CD14-positive monocyte (primary cell): ENCODE measurements at regions not wholly inside any gene's neighbourhood (a gene's known extent, or its start where the extent isn't known, plus 50 kb on each side); places are given as distances from the start of the nearest gene placed in this dataset.

Experiments used
- DNase-seq, 3 donors: peaks; one replicate each; pipeline ENCODE4 v3.0.0-alpha.2; 2011 to 2022
- H2AFZ ChIP-seq: 2 replicates; pipeline ENCODE4 v1.6.0; 2012; ENCODE audit warnings: mild to moderate bottlenecking, low read depth, low read length, inconsistent platforms; ENCODE audit not compliant: insufficient read depth, poor library complexity, severe bottlenecking
- H3K27ac ChIP-seq, 2 donors: 1 replicate in 1 of 2; 2 replicates in 1 of 2; pipeline ENCODE4 v1.5.1; 2012 to 2013; ENCODE audit warnings: low read length in 2 of 2, control low read depth in 1 of 2, inconsistent platforms in 1 of 2, low read depth in 1 of 2, mild to moderate bottlenecking in 1 of 2
- H3K27me3 ChIP-seq, 2 donors: one replicate each; pipeline versions ENCODE4 v1.6.0 to v1.6.1; 2011 to 2013; ENCODE audit warnings: low read length in 2 of 2; ENCODE audit not compliant: control insufficient read depth in 2 of 2, insufficient read depth in 2 of 2
- H3K36me3 ChIP-seq, 2 donors: replicated peaks in 1 of 2; 1 replicate in 1 of 2; 2 replicates in 1 of 2; pipeline versions ENCODE4 v1.5.1 to v1.6.1; 2012 to 2013; ENCODE audit warnings: low read length in 2 of 2, control low read depth in 1 of 2, inconsistent platforms in 1 of 2, mild to moderate bottlenecking in 1 of 2; ENCODE audit not compliant: insufficient read depth in 2 of 2, control insufficient read depth in 1 of 2
- H3K4me1 ChIP-seq, 2 donors: 1 replicate in 1 of 2; 2 replicates in 1 of 2; pipeline versions ENCODE4 v1.5.1 to v1.6.1; 2012 to 2013; ENCODE audit warnings: low read length in 2 of 2, control low read depth in 1 of 2, inconsistent platforms in 1 of 2, mild to moderate bottlenecking in 1 of 2, moderate library complexity in 1 of 2; ENCODE audit not compliant: insufficient read depth in 2 of 2, control insufficient read depth in 1 of 2
- H3K4me2 ChIP-seq: replicated peaks from 2 replicates; pipeline ENCODE3; 2012; ENCODE audit warnings: low read length, moderate library complexity, mild to moderate bottlenecking; ENCODE audit not compliant: poor library complexity, severe bottlenecking; ENCODE audit errors: extremely low read depth
- H3K4me3 ChIP-seq, 3 experiments: fragments of 200-600 bp in 1 of 3; sonication (generic) in 1 of 3; replicated peaks in 1 of 3; 1 replicate in 2 of 3; 2 replicates in 1 of 3; pipeline ENCODE4 v1.5.1; 2011 to 2013; ENCODE audit warnings: low read length in 3 of 3, mild to moderate bottlenecking in 3 of 3, control low read depth in 2 of 3, low read depth in 2 of 3, inconsistent platforms in 1 of 3, moderate library complexity in 1 of 3
- H3K79me2 ChIP-seq: 2 replicates; pipeline ENCODE4 v1.6.0; 2012; ENCODE audit warnings: mild to moderate bottlenecking, control low read depth, inconsistent platforms, low read length, moderate library complexity; ENCODE audit not compliant: insufficient read depth
- H3K9ac ChIP-seq: 2 replicates; pipeline ENCODE4 v1.6.0; 2017; ENCODE audit warnings: low read length, mild to moderate bottlenecking; ENCODE audit not compliant: insufficient read depth, poor library complexity, severe bottlenecking
- H3K9me3 ChIP-seq, 2 donors: replicated peaks in 1 of 2; 1 replicate in 1 of 2; 2 replicates in 1 of 2; pipeline versions ENCODE4 v1.5.1 to v1.6.1; 2012 to 2013; ENCODE audit warnings: low read length in 2 of 2, control low read depth in 1 of 2; ENCODE audit not compliant: control insufficient read depth in 1 of 2, insufficient read depth in 1 of 2
- H4K20me1 ChIP-seq: 2 replicates; pipeline ENCODE4 v1.6.0; 2012; ENCODE audit warnings: mild to moderate bottlenecking, low read length, control low read depth, moderate library complexity; ENCODE audit not compliant: insufficient read depth
- H3K27ac Mint-ChIP-seq, 7 donors: one replicate each; pipeline ENCODE4 v1.8.0; 2020; ENCODE audit warnings: mild to moderate bottlenecking in 7 of 7, mixed read lengths in 7 of 7, moderate library complexity in 6 of 7, inconsistent platforms in 2 of 7
- H3K27me3 Mint-ChIP-seq, 3 donors: one replicate each; pipeline ENCODE4 v1.8.0; 2021 to 2022; ENCODE audit warnings: low read depth in 3 of 3, mild to moderate bottlenecking in 3 of 3, mixed read lengths in 3 of 3, moderate library complexity in 3 of 3, inconsistent platforms in 1 of 3
- H3K36me3 Mint-ChIP-seq, 2 donors: one replicate each; pipeline ENCODE4 v1.8.0; 2020; ENCODE audit warnings: mixed read lengths in 2 of 2, inconsistent platforms in 1 of 2, mild to moderate bottlenecking in 1 of 2
- H3K4me1 Mint-ChIP-seq: one replicate; pipeline ENCODE4 v1.8.0; 2020; ENCODE audit warnings: mild to moderate bottlenecking, mixed read lengths
- H3K4me3 Mint-ChIP-seq, 2 donors: one replicate each; pipeline ENCODE4 v1.8.0; 2020; ENCODE audit warnings: mild to moderate bottlenecking in 2 of 2, mixed read lengths in 2 of 2, moderate library complexity in 1 of 2
- H3K9me3 Mint-ChIP-seq, 7 donors: one replicate each; pipeline ENCODE4 v1.8.0; 2020 to 2022; ENCODE audit warnings: mixed read lengths in 7 of 7, mild to moderate bottlenecking in 6 of 7, moderate library complexity in 6 of 7, inconsistent platforms in 2 of 7
- CTCF ChIP-seq: fragments of 200-600 bp; IDR thresholded peaks from one replicate; pipeline ENCODE4 v1.8.0; 2022; ENCODE audit warnings: antibody characterized with exemption, mild to moderate bottlenecking
- WGBS: methylation state at CpG from one replicate; pipeline ENCODE4 v1.1.5; 2013; ENCODE audit warnings: missing lambda C conversion rate; ENCODE audit not compliant: insufficient coverage; 5-methylcytosine and 5-hydroxymethylcytosine counted together
- intact Hi-C, 2 donors: fragments of 100-400 bp; cut with micrococcal nuclease; formaldehyde crosslinking; loops; one replicate each; pipeline versions ENCODE4 v1.15.0 to v1.15.1; 2023

DNA sequence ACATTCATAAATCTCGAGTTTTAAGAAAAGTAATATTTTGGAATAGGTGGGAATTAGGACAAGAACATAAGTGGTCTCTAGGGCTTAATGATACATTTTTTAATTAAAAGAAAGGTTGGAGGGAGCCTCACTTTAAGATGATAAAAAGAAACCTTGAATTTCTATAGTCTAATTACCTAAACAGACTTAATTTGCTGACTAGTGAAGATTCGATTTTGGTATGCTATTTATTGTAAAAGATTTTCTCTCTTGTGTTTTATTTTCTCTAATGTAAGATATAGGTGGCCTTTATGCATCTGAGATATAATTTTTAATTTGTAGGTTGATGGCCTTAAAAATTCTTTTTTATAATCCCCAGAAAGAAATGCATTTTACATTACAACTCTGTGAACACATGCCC lies 239.1 kb downstream of the COL12A1 start:
- no CpG with 5 or more reads among the region's 2 CpGs for WGBS
- peaks cover 0 to 12% (median 3%) of the 10 kb centered on the region in 7 donors for H3K9me3 Mint-ChIP-seq
- Histone ChIP-seq H3K4me2 (no peak overlapping the region), H3K9ac (no peak overlapping the region), H3K27ac (no peak overlapping the region), H3K27me3 (no peaks in the 10 kb centered on the region), H3K36me3 (no peaks in the 10 kb centered on the region), H4K20me1 (no peaks in the 10 kb centered on the region), H2AFZ (no peak overlapping the region), H3K4me3 (no peak overlapping the region), H3K4me1 (no peaks in the 10 kb centered on the region), H3K79me2 (no peaks in the 10 kb centered on the region), H3K9me3 (peaks cover 0 to 12% of the 10 kb centered on the region in 2 donors)
- no peaks in the 10 kb centered on the region for H3K4me1 Mint-ChIP-seq
- H3K4me3 Mint-ChIP-seq: no peak overlapping the region
- H3K36me3 Mint-ChIP-seq: no peaks in the 10 kb centered on the region
- no peak for TF ChIP-seq CTCF
- no peak for DNase-seq
- H3K27me3 Mint-ChIP-seq: no peaks in the 10 kb centered on the region
- H3K27ac Mint-ChIP-seq: no peak overlapping the region
- intact Hi-C loops: no loop called here

GRCh38 chr6:74964871-74965441 lies 240.9 kb downstream of the COL12A1 start:
- Histone ChIP-seq H3K27ac (no peak overlapping the region), H3K4me1 (no peaks in the 10 kb centered on the region), H4K20me1 (no peaks in the 10 kb centered on the region), H2AFZ (no peak overlapping the region), H3K36me3 (no peaks in the 10 kb centered on the region), H3K9me3 (peaks cover 0 to 12% of the 10 kb centered on the region in 2 donors), H3K9ac (no peak overlapping the region), H3K4me3 (no peak overlapping the region), H3K27me3 (no peaks in the 10 kb centered on the region), H3K4me2 (no peak overlapping the region), H3K79me2 (no peaks in the 10 kb centered on the region)
- Mint-ChIP-seq H3K36me3 (no peaks in the 10 kb centered on the region), H3K9me3 (peaks cover 0 to 12% (median 4%) of the 10 kb centered on the region in 7 donors), H3K4me3 (no peak overlapping the region), H3K27me3 (peaks cover 0 to 2% (median 0%) of the 10 kb centered on the region in 3 donors), H3K4me1 (no peaks in the 10 kb centered on the region), H3K27ac (no peak overlapping the region)
- WGBS: no CpG with 5 or more reads among the region's 2 CpGs
- no peak for DNase-seq
- TF ChIP-seq CTCF: no peak
- intact Hi-C loops: no loop called here
